Stimulated activated memory B cell treated with anti-CD40 and anti-IgM and Interleukin-4, amounts not matched to agents 10 μg/mL and 1 μg/mL and 100 μg/mL, for 72 hours (primary cell): ENCODE measurements at regions not wholly inside any gene's neighbourhood (a gene's known extent, or its start where the extent isn't known, plus 50 kb on each side); places are given as distances from the start of the nearest gene placed in this dataset.
"Not testable (repeated sequence)": the region's sequence is repeated elsewhere in the genome, so short reads cannot be mapped to it uniquely, and the experiment has no call there.

Experiments used
- ATAC-seq: fragments of 150-1000 bp; cut with Tn5 transposase; 2 replicates; pipeline ENCODE4 v1.10.0; 2021
- H3K27ac Mint-ChIP-seq: one replicate; pipeline ENCODE4 v1.8.0; 2022; ENCODE audit warnings: mild to moderate bottlenecking, mixed read lengths
- H3K27me3 Mint-ChIP-seq: one replicate; pipeline ENCODE4 v1.8.0; 2022; ENCODE audit warnings: mixed read lengths
- H3K36me3 Mint-ChIP-seq: one replicate; pipeline ENCODE4 v1.8.0; 2022; ENCODE audit warnings: mixed read lengths
- H3K4me1 Mint-ChIP-seq: one replicate; pipeline ENCODE4 v1.8.0; 2022; ENCODE audit warnings: mixed read lengths
- H3K4me3 Mint-ChIP-seq: one replicate; pipeline ENCODE4 v1.8.0; 2022; ENCODE audit warnings: mild to moderate bottlenecking, moderate library complexity, mixed read lengths
- H3K9me3 Mint-ChIP-seq: one replicate; pipeline ENCODE4 v1.8.0; 2022; ENCODE audit warnings: mixed read lengths

- Mint-ChIP-seq H3K9me3 (peaks cover 8% of the 10 kb centered on the region), H3K4me1 (no peaks in the 10 kb centered on the region), H3K27me3 (no peaks in the 10 kb centered on the region), H3K36me3 (no peaks in the 10 kb centered on the region), H3K27ac (no peak overlapping the region), H3K4me3 (no peak overlapping the region)
- no peak for ATAC-seq
Observed at GRCh38 chr2:186980787-186981550, 132.0 kb upstream of the ZSWIM2 start.

GRCh38 chr2:186980117-186980442 is 131.1 kb upstream of the ZSWIM2 start:
- Mint-ChIP-seq H3K27me3 (no peaks in the 10 kb centered on the region), H3K27ac (no peak overlapping the region), H3K36me3 (no peaks in the 10 kb centered on the region), H3K4me3 (no peak overlapping the region), H3K9me3 (peaks cover 4% of the 10 kb centered on the region), H3K4me1 (no peaks in the 10 kb centered on the region)
- ATAC-seq = no peak

- no peak overlapping the region for H3K4me3 Mint-ChIP-seq
- H3K36me3 Mint-ChIP-seq = no peaks in the 10 kb centered on the region
- no peak overlapping the region for H3K27ac Mint-ChIP-seq
- peaks cover 4% of the 10 kb centered on the region for H3K9me3 Mint-ChIP-seq
- no peaks in the 10 kb centered on the region for H3K4me1 Mint-ChIP-seq
- no peaks in the 10 kb centered on the region for H3K27me3 Mint-ChIP-seq
- ATAC-seq = no peak
Observed at GRCh38 chr2:186979439-186980116, 130.6 kb upstream of the ZSWIM2 start.

- no peak overlapping the region for H3K4me3 Mint-ChIP-seq
- H3K4me1 Mint-ChIP-seq = no peaks in the 10 kb centered on the region
- no peaks in the 10 kb centered on the region for H3K36me3 Mint-ChIP-seq
- no peak for ATAC-seq
- no peaks in the 10 kb centered on the region for H3K27me3 Mint-ChIP-seq
- no peak overlapping the region for H3K27ac Mint-ChIP-seq
- H3K9me3 Mint-ChIP-seq = no peaks in the 10 kb centered on the region
Observed at GRCh38 chr2:186977433-186978045, 128.6 kb upstream of the ZSWIM2 start.

- Mint-ChIP-seq H3K36me3 (no peaks in the 10 kb centered on the region), H3K27ac (no peak overlapping the region), H3K9me3 (no peaks in the 10 kb centered on the region), H3K4me1 (no peaks in the 10 kb centered on the region), H3K4me3 (no peak overlapping the region), H3K27me3 (no peaks in the 10 kb centered on the region)
- ATAC-seq = no peak
Observed at GRCh38 chr2:186976329-186976728, 127.4 kb upstream of the ZSWIM2 start.

GRCh38 chr2:186972281-186972970 is 123.5 kb upstream of the ZSWIM2 start:
- Mint-ChIP-seq H3K4me3 (no peak overlapping the region), H3K27ac (no peak overlapping the region), H3K4me1 (no peaks in the 10 kb centered on the region), H3K9me3 (no peaks in the 10 kb centered on the region), H3K27me3 (no peaks in the 10 kb centered on the region), H3K36me3 (no peaks in the 10 kb centered on the region)
- ATAC-seq = no peak

- no peaks in the 10 kb centered on the region for H3K27me3 Mint-ChIP-seq
- no peak for ATAC-seq
- H3K36me3 Mint-ChIP-seq = no peaks in the 10 kb centered on the region
- H3K4me1 Mint-ChIP-seq = no peaks in the 10 kb centered on the region
- H3K4me3 Mint-ChIP-seq = no peak overlapping the region
- no peaks in the 10 kb centered on the region for H3K9me3 Mint-ChIP-seq
- H3K27ac Mint-ChIP-seq = no peak overlapping the region
Observed at GRCh38 chr2:186968277-186968676, 119.3 kb upstream of the ZSWIM2 start.

- H3K4me3 Mint-ChIP-seq = no peak overlapping the region
- no peaks in the 10 kb centered on the region for H3K4me1 Mint-ChIP-seq
- H3K27ac Mint-ChIP-seq = no peak overlapping the region
- no peak for ATAC-seq
- no peaks in the 10 kb centered on the region for H3K9me3 Mint-ChIP-seq
- no peaks in the 10 kb centered on the region for H3K27me3 Mint-ChIP-seq
- H3K36me3 Mint-ChIP-seq = no peaks in the 10 kb centered on the region
Observed at GRCh38 chr2:186966015-186966414, 117.0 kb upstream of the ZSWIM2 start.

GRCh38 chr2:186962085-186962747 is 113.2 kb upstream of the ZSWIM2 start:
- no peaks in the 10 kb centered on the region for H3K4me1 Mint-ChIP-seq
- H3K4me3 Mint-ChIP-seq = no peak overlapping the region
- H3K36me3 Mint-ChIP-seq = no peaks in the 10 kb centered on the region

GRCh38 chr2:186960241-186960640 is 111.3 kb upstream of the ZSWIM2 start:
- not testable (repeated sequence) for H3K4me1 Mint-ChIP-seq, H3K27ac Mint-ChIP-seq, ATAC-seq, H3K27me3 Mint-ChIP-seq, H3K36me3 Mint-ChIP-seq, H3K4me3 Mint-ChIP-seq, H3K9me3 Mint-ChIP-seq

More at GRCh38 chr2:186962085-186962747, 113.2 kb upstream of the ZSWIM2 start:
- Mint-ChIP-seq H3K27me3 (no peaks in the 10 kb centered on the region), H3K9me3 (no peaks in the 10 kb centered on the region), H3K27ac (no peak overlapping the region)
- peak; percentile 31 for ATAC-seq

GRCh38 chr2:186959486-186959885 is 110.5 kb upstream of the ZSWIM2 start:
- no peak overlapping the region for H3K27ac Mint-ChIP-seq
- ATAC-seq = no peak
- H3K4me1 Mint-ChIP-seq = no peaks in the 10 kb centered on the region
- H3K36me3 Mint-ChIP-seq = no peaks in the 10 kb centered on the region
- H3K27me3 Mint-ChIP-seq = no peaks in the 10 kb centered on the region
- H3K9me3 Mint-ChIP-seq = no peaks in the 10 kb centered on the region
- no peak overlapping the region for H3K4me3 Mint-ChIP-seq

- no peak overlapping the region for H3K27ac Mint-ChIP-seq
- H3K4me3 Mint-ChIP-seq = no peak overlapping the region
- H3K4me1 Mint-ChIP-seq = peaks cover 7% of the 10 kb centered on the region
- H3K27me3 Mint-ChIP-seq = no peaks in the 10 kb centered on the region
- no peaks in the 10 kb centered on the region for H3K36me3 Mint-ChIP-seq
- ATAC-seq = no peak
- no peaks in the 10 kb centered on the region for H3K9me3 Mint-ChIP-seq
Observed at GRCh38 chr2:186950694-186951093, 101.7 kb upstream of the ZSWIM2 start.

GRCh38 chr2:186949726-186950256 is 100.8 kb upstream of the ZSWIM2 start:
- Mint-ChIP-seq H3K4me3 (no peak overlapping the region), H3K9me3 (no peaks in the 10 kb centered on the region), H3K27ac (no peak overlapping the region), H3K4me1 (peaks cover 7% of the 10 kb centered on the region), H3K27me3 (no peaks in the 10 kb centered on the region), H3K36me3 (no peaks in the 10 kb centered on the region)
- ATAC-seq = no peak

- Mint-ChIP-seq H3K36me3 (no peaks in the 10 kb centered on the region), H3K9me3 (no peaks in the 10 kb centered on the region), H3K4me1 (peaks cover 7% of the 10 kb centered on the region), H3K4me3 (no peak overlapping the region), H3K27ac (no peak overlapping the region), H3K27me3 (no peaks in the 10 kb centered on the region)
- ATAC-seq = no peak
Observed at GRCh38 chr2:186947516-186947915, 98.5 kb upstream of the ZSWIM2 start.
